ENCODE measurements at regions not wholly inside any gene's neighbourhood (a gene's known extent, or its start where the extent isn't known, plus 50 kb on each side); places are given as distances from the start of the nearest gene placed in this dataset.

GRCh38 chr14:29148221-29148620 is 381.6 kb downstream of the FOXG1 start:
- no peak for DNase-seq (ENCODE audit: low read depth, low spot score)
- H3K4me3 ChIP-seq (ENCODE audit: low read depth, low read length): no peak overlapping the region
- no peak for TF ChIP-seq CTCF (IDR thresholded peaks at IDR 0.05; ENCODE audit: low read depth, low read length)
- in situ Hi-C loops (cut with HindIII; ENCODE audit: low sequenced_read_pairs): no loop called here

GRCh38 chr14:29149798-29150197 is 383.2 kb downstream of the FOXG1 start:
- TF ChIP-seq CTCF (IDR thresholded peaks at IDR 0.05; ENCODE audit: low read depth, low read length): no peak
- no peak for DNase-seq (ENCODE audit: low read depth, low spot score)
- in situ Hi-C loops (cut with HindIII; ENCODE audit: low sequenced_read_pairs): no loop called here
- H3K4me3 ChIP-seq (ENCODE audit: low read depth, low read length): no peak overlapping the region

- in situ Hi-C loops (cut with HindIII; ENCODE audit: low sequenced_read_pairs): no loop called here
- no peak for TF ChIP-seq CTCF (IDR thresholded peaks at IDR 0.05; ENCODE audit: low read depth, low read length)
- no peak for DNase-seq (ENCODE audit: low read depth, low spot score)
- no peak overlapping the region for H3K4me3 ChIP-seq (ENCODE audit: low read depth, low read length)
Measured at GRCh38 chr14:29150659-29151058, 384.1 kb downstream of the FOXG1 start.

GRCh38 chr14:29156096-29156495 is 389.5 kb downstream of the FOXG1 start:
- no peak overlapping the region for H3K4me3 ChIP-seq (ENCODE audit: low read depth, low read length)
- no peak for TF ChIP-seq CTCF (IDR thresholded peaks at IDR 0.05; ENCODE audit: low read depth, low read length)
- in situ Hi-C loops (cut with HindIII; ENCODE audit: low sequenced_read_pairs): no loop called here

GRCh38 chr14:29161593-29161992 is 395.0 kb downstream of the FOXG1 start:
- H3K4me3 ChIP-seq (ENCODE audit: low read depth, low read length): no peak overlapping the region
- no peak for TF ChIP-seq CTCF (IDR thresholded peaks at IDR 0.05; ENCODE audit: low read depth, low read length)
- no peak for DNase-seq (ENCODE audit: low read depth, low spot score)
- in situ Hi-C loops (cut with HindIII; ENCODE audit: low sequenced_read_pairs): no loop called here

More at GRCh38 chr14:29156096-29156495, 389.5 kb downstream of the FOXG1 start:
- DNase-seq (ENCODE audit: low read depth, low spot score): no peak

GRCh38 chr14:29163109-29163508 is 396.5 kb downstream of the FOXG1 start:
- no peak for DNase-seq (ENCODE audit: low read depth, low spot score)
- TF ChIP-seq CTCF (IDR thresholded peaks at IDR 0.05; ENCODE audit: low read depth, low read length): no peak
- in situ Hi-C loops (cut with HindIII; ENCODE audit: low sequenced_read_pairs): no loop called here
- H3K4me3 ChIP-seq (ENCODE audit: low read depth, low read length): no peak overlapping the region

GRCh38 chr14:29165431-29165830 is 398.8 kb downstream of the FOXG1 start:
- in situ Hi-C loops (cut with HindIII; ENCODE audit: low sequenced_read_pairs): no loop called here
- DNase-seq (ENCODE audit: low read depth, low spot score): no peak

More at GRCh38 chr14:29165431-29165830, 398.8 kb downstream of the FOXG1 start:
- TF ChIP-seq CTCF (IDR thresholded peaks at IDR 0.05; ENCODE audit: low read depth, low read length): no peak
- no peak overlapping the region for H3K4me3 ChIP-seq (ENCODE audit: low read depth, low read length)

All from astrocyte of the spinal cord (primary cell).